GM18519 (cell line): ENCODE measurements at regions not wholly inside any gene's neighbourhood (a gene's known extent, or its start where the extent isn't known, plus 50 kb on each side); places are given as distances from the start of the nearest gene placed in this dataset.
"Not testable (repeated sequence)": the region's sequence is repeated elsewhere in the genome, so short reads cannot be mapped to it uniquely, and the experiment has no call there.

Experiments used
- ATAC-seq: cut with Tn5 transposase; IDR thresholded peaks from one replicate; pipeline ENCODE4 v1.9.1; 2021; ENCODE audit warnings: mild to moderate bottlenecking, moderate library complexity; ENCODE audit not compliant: unreplicated experiment, low FRiP score

DNA sequence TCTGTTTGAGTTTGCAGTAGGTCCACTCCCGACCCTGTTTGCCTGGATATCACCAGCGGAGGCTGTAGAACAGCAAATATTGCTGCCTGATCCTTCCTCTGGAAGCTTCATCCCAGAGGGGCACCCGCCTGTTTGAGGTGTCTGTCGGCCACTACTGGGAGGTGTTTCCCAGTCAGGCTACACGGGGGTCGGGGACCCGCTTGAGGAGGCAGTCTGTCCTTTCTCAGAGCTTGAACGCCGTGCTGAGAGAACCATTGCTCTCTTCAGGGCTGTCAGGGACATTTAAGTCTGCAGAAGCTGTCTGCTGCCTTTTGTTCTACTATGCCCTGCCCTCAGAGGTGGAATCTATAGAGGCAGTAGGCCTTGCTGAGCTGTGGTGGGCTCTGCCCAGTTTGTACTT, 422.3 kb downstream of the CCDC85A start:
- not testable (repeated sequence) for ATAC-seq

GRCh38 chr2:56613254-56613653, 429.5 kb downstream of the CCDC85A start:
- ATAC-seq: peak; percentile 77

- ATAC-seq: no peak
These were observed 430.1 kb downstream of the CCDC85A start for GRCh38 chr2:56613920-56614319.

GRCh38 chr2:56615760-56616159, 432.0 kb downstream of the CCDC85A start:
- no peak for ATAC-seq

DNA sequence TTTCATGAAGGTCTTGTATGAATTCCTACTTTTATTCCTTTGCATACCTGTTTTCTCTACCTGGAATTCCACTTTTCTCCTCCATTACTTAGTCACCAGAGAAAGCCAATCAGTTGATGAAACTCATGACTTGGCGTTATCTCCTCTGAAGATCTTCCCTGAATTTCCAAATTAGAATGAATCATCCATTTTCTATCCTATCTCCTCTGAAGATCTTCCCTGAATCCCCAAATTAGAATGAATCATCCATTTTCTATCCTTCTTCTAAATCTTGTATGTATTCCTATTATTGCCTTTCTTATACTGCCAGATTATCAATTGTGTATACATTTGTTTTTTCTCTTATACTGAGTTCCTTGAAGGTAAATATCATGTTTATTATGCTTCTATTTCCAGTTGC, 440.4 kb downstream of the CCDC85A start:
- no peak for ATAC-seq

GRCh38 chr2:56626927-56627326, 443.1 kb downstream of the CCDC85A start:
- no peak for ATAC-seq

- no peak for ATAC-seq
These were observed 446.5 kb downstream of the CCDC85A start for GRCh38 chr2:56630286-56630685.

- ATAC-seq: no peak
These were observed 464.2 kb downstream of the CCDC85A start for GRCh38 chr2:56647997-56648396.

DNA sequence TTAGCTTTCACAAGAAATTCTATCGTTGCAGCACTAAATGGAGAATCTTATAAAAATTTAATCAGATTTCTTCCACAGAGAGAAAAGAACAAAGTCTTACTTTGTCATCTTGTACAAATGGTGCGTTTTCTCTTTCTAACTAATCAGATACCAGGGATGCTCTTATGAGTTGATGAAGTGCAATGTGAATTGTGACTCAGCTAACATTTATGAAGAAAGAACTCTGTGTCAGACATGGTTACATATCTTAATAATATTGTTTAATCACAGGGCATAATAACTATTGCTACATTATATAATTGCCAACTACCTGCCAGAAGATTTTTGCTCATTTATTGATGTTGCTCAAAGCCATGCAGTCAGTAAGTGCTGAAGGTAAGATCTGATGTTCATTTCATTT, 465.0 kb downstream of the CCDC85A start:
- no peak for ATAC-seq

GRCh38 chr2:56654936-56655335, 471.1 kb downstream of the CCDC85A start:
- no peak for ATAC-seq

- ATAC-seq: no peak
These were observed 473.0 kb downstream of the CCDC85A start for GRCh38 chr2:56656826-56657225.

DNA sequence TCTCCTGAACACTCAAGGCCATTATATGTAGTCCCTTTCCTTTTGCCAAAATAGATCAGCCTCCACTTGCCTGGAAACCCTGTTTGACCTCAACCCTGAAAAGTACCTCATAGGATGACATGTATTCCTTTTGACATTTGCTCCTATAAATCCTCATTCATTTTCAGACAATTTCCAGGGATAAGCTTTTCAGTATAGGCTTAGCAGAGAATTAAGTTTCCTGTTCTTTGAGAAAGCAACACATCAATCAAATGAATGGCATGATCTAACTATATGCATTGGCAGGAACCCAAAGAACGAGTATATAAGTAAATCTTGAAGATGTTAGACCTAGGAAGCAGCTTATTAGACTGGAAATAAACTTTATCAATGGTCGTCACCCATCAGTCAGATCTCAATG, 483.0 kb downstream of the CCDC85A start:
- no peak for ATAC-seq

GRCh38 chr2:56671973-56672569, 488.3 kb downstream of the CCDC85A start:
- ATAC-seq: no peak

DNA sequence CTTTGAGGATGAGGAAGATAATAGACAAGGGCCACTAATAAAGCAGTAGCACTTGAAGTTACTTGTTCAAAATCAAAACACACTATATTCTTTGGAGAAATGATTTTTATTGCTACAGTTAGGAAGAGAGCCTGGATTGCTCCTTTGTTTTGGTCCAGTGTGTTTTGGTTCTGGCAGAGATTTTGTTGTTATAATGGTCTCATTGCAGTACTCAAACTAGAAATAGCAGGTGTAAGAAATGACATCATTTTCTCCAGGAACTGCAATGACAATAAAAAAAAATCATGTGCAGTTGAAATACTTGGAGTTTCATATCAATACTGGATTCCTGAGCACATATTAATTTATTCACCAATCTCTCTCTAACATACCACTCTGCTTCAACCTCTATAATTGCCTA, 490.3 kb downstream of the CCDC85A start:
- ATAC-seq: no peak

- no peak for ATAC-seq
These were observed 493.2 kb downstream of the CCDC85A start for GRCh38 chr2:56676966-56677365.

- no peak for ATAC-seq
These were observed 497.3 kb downstream of the CCDC85A start for GRCh38 chr2:56680971-56681631.

DNA sequence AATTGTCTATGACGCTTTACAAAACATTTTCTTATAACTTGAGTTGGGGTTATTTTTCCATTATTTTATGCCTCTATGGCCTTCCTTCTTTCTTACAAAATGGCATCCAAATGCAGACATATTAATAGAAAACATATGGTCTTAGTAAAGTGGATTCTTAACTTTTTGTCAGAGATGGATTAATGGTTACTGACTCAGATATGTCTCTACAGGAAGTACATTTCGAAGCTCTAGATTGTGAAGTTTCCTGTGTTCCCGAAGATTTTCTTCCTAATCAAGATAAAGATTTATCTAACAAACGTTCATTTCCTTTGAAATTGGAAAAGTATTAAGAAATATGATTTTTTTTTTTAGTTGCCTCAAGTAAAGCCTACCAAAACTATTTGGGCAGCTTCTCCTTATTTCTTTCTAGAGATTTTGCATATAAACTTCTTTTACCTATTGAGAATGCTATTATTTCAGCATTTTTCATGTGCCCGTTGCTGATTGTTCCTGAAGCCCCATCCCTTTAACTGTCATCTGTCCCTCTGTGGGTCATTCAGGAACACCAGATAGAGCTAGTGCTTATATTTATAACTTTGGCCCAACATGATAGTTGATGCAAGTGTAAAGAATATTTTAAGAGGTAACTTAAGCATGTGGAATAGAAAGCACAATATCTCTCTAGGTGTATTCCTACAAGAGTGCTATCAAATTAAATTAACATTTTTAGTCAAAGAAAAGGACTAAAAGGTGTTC, 498.0 kb downstream of the CCDC85A start:
- no peak for ATAC-seq

- no peak for ATAC-seq
These were observed 498.6 kb downstream of the CCDC85A start for GRCh38 chr2:56682397-56682760.

DNA sequence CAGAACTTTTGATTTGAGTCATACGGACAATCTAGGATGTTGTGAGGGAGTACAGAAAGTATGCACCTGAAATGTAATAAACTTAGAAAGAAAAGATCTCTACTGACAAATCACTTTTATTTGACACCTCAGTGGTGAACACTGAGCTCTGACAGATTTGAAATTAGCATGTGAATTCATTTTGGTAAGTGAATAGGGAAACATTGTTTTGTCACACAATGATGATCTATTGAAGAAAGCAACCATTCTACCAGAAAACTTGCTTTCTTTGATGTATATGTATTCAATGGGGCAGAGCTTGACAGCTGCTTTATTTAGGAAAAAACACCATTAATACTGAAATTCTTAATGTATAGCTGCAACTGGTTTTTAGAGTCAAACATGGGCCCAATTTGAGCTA, 500.5 kb downstream of the CCDC85A start:
- no peak for ATAC-seq

- no peak for ATAC-seq
These were observed 501.4 kb downstream of the CCDC85A start for GRCh38 chr2:56685205-56685604.

DNA sequence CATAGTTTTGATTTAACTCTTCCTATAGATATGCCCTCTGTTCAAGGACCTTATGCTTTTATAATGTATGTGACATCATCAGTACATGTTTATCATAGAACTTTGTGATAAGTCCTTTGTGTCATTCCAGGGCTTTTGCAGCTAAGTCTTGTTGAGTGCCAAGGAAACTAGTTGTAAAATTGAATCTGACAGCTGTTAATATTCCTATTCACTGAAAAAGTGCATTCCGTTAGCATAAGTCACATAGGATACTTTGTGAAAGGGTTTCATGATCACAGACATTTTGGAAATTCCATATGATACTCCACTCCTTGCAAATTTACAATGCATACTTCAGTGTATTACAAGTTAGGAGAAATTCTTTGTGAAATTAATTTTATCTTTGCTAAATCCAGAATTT, 503.4 kb downstream of the CCDC85A start:
- ATAC-seq: no peak

- ATAC-seq: no peak
These were observed 504.9 kb downstream of the CCDC85A start for GRCh38 chr2:56688661-56689060.
